ENCODE measurements at regions not wholly inside any gene's neighbourhood (a gene's known extent, or its start where the extent isn't known, plus 50 kb on each side); places are given as distances from the start of the nearest gene placed in this dataset.

DNA sequence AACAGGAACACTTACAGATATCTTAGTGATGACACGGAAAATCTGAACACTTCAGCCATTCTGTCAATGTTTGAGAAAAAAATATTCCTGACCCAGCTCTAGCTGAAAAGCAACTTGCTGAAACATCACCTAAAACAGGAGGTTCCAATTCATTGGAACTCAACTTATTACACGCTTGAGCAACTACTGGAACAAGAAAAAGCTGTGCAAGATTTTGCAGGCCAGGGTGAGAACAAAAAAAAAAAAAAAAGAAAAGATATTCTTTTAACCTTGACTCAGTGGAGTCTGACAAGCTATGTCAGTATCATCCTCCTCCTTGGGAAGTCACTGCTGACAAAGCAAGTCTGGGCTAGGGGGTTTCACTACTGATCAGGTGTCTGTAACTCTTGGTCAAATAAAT, 351.0 kb downstream of the SS18 start:
- no peak for DNase-seq
- no peaks in the 10 kb centered on the region for H3K9me3 ChIP-seq (ENCODE audit: control extremely low read depth in 1 of 3, control insufficient read depth in 2 of 3, insufficient read depth in 1 of 3, low read length in 2 of 3)
- Mint-ChIP-seq H3K9me3 (ENCODE audit: insufficient read depth) (no peaks in the 10 kb centered on the region), H3K4me3 (no peak overlapping the region), H3K27me3 (peaks cover 28% of the 10 kb centered on the region), H3K27ac (no peak overlapping the region), H3K4me1 (no peaks in the 10 kb centered on the region)
- H3K4me2 ChIP-seq (replicated peaks; ENCODE audit: low read depth, low read length, poor library complexity, severe bottlenecking) = no peak overlapping the region
- no peak for ATAC-seq (ENCODE audit: low read depth)
- no peaks in the 10 kb centered on the region for H3K79me2 ChIP-seq (ENCODE audit: control insufficient read depth, insufficient read depth, low read length)
- intact Hi-C loops (cut with micrococcal nuclease) = no loop called here
- H4K20me1 ChIP-seq (ENCODE audit: control insufficient read depth, insufficient read depth, low read length, poor library complexity, severe bottlenecking) = no peaks in the 10 kb centered on the region
- H3K9ac ChIP-seq (ENCODE audit: low read length) = no peak overlapping the region
- ChIA-PET POLR2A (no interaction called here), CTCF (no interaction called here)
- no peak overlapping the region for H2AFZ ChIP-seq (ENCODE audit: insufficient read depth, low read depth, low read length, poor library complexity, severe bottlenecking)
- H3K27me3 ChIP-seq (replicated peaks in 1 of 4; ENCODE audit: control extremely low read depth in 1 of 4, control insufficient read depth in 3 of 4, insufficient read depth in 4 of 4, low read length in 3 of 4) = peaks cover 0 to 2% (median 0%) of the 10 kb centered on the region in 4 experiments
- H3K4me1 ChIP-seq (ENCODE audit: control insufficient read depth in 2 of 2, insufficient read depth in 2 of 2, low read length in 2 of 2) = no peaks in the 10 kb centered on the region
- WGBS (ENCODE audit: insufficient coverage) = no CpG with 5 or more reads among the region's 2 CpGs
- H3K4me3 ChIP-seq (ENCODE audit: control extremely low read depth in 1 of 5, extremely low read depth in 1 of 5, insufficient read depth in 1 of 5, low read depth in 2 of 5, low read length in 4 of 5) = no peak overlapping the region
- TF ChIP-seq CTCF (IDR thresholded peaks at IDR 0.05) = no peak
- no peak for TF ChIP-seq EZH2 (IDR thresholded peaks at IDR 0.05; ENCODE audit: borderline replicate concordance, insufficient read depth, low read depth, low read length, poor library complexity, severe bottlenecking)
- H3K27ac ChIP-seq (ENCODE audit: low read length in 2 of 2) = no peak overlapping the region
- H3K36me3 ChIP-seq (replicated peaks in 1 of 2; ENCODE audit: control extremely low read depth in 1 of 2, control insufficient read depth in 1 of 2, extremely low read depth in 1 of 2, insufficient read depth in 2 of 2, low read length in 1 of 2) = no peaks in the 10 kb centered on the region

DNA sequence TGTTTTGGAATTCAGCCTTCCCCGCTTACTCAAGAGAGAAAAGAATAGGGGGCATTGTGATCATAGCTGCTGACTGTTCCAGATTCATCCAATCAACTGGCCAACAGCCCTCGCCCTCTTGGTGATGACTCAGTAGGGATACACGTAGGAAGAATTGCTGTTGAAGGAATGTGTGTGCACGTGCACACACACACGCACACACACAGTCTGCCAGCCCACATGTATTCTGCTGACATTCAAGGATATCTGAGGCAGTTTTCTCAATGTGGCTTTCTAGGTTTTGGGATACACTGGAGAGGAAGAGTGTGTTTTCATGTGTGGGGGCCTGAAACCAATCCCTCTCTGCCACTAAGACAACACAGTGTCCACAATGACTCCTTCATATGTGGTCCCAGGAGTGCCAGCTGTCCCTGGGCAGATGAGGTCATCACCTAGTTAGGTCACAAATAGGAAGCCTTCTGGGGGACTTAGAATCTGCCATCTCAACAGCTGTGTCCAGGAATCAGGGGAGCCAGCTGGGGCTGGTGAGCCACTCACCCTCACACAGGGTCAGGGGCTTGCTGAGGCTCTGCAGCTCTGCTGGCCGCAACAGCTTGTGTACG, 352.6 kb downstream of the SS18 start:
- DNase-seq (no peak), ATAC-seq (ENCODE audit: low read depth) (no peak)
- ChIA-PET CTCF (no interaction called here), POLR2A (no interaction called here)
- intact Hi-C loops (cut with micrococcal nuclease) = no loop called here
- Histone ChIP-seq H3K9me3 (ENCODE audit: control extremely low read depth in 1 of 3, control insufficient read depth in 2 of 3, insufficient read depth in 1 of 3, low read length in 2 of 3) (no peaks in the 10 kb centered on the region), H3K27ac (ENCODE audit: low read length in 2 of 2) (no peak overlapping the region), H2AFZ (ENCODE audit: insufficient read depth, low read depth, low read length, poor library complexity, severe bottlenecking) (no peak overlapping the region), H3K9ac (ENCODE audit: low read length) (no peak overlapping the region), H3K4me3 (ENCODE audit: control extremely low read depth in 1 of 5, extremely low read depth in 1 of 5, insufficient read depth in 1 of 5, low read depth in 2 of 5, low read length in 4 of 5) (no peak overlapping the region), H3K27me3 (replicated peaks in 1 of 4; ENCODE audit: control extremely low read depth in 1 of 4, control insufficient read depth in 3 of 4, insufficient read depth in 4 of 4, low read length in 3 of 4) (peaks cover 0 to 2% (median 0%) of the 10 kb centered on the region in 4 experiments), H3K4me2 (replicated peaks; ENCODE audit: low read depth, low read length, poor library complexity, severe bottlenecking) (no peak overlapping the region), H3K4me1 (ENCODE audit: control insufficient read depth in 2 of 2, insufficient read depth in 2 of 2, low read length in 2 of 2) (no peaks in the 10 kb centered on the region), H3K36me3 (replicated peaks in 1 of 2; ENCODE audit: control extremely low read depth in 1 of 2, control insufficient read depth in 1 of 2, extremely low read depth in 1 of 2, insufficient read depth in 2 of 2, low read length in 1 of 2) (no peaks in the 10 kb centered on the region), H4K20me1 (ENCODE audit: control insufficient read depth, insufficient read depth, low read length, poor library complexity, severe bottlenecking) (no peaks in the 10 kb centered on the region), H3K79me2 (ENCODE audit: control insufficient read depth, insufficient read depth, low read length) (no peaks in the 10 kb centered on the region)
- Mint-ChIP-seq H3K27ac (no peak overlapping the region), H3K4me3 (no peak overlapping the region), H3K4me1 (no peaks in the 10 kb centered on the region), H3K9me3 (ENCODE audit: insufficient read depth) (no peaks in the 10 kb centered on the region), H3K27me3 (peaks cover 28% of the 10 kb centered on the region)
- TF ChIP-seq CTCF (IDR thresholded peaks at IDR 0.05) (no peak), EZH2 (IDR thresholded peaks at IDR 0.05; ENCODE audit: borderline replicate concordance, insufficient read depth, low read depth, low read length, poor library complexity, severe bottlenecking) (no peak)
- WGBS (ENCODE audit: insufficient coverage) = 100% methylated on average over 4 of the region's 7 CpGs

Measured in B cell (primary cell).